ENCODE measurements at regions not wholly inside any gene's neighbourhood (a gene's known extent, or its start where the extent isn't known, plus 50 kb on each side); places are given as distances from the start of the nearest gene placed in this dataset.

- no peak for TF ChIP-seq CTCF (IDR thresholded peaks at IDR 0.05 in 2 of 3, conservative IDR thresholded peaks at IDR 0.05 in 1 of 3; ENCODE audit: borderline replicate concordance in 1 of 3, insufficient read depth in 1 of 3, low read depth in 2 of 3, low read length in 2 of 3)
- TF ChIP-seq POLR2A (IDR thresholded peaks at IDR 0.05; ENCODE audit: borderline replicate concordance, extremely low read depth, insufficient read depth, insufficient read length), result no peak
- no peak for TF ChIP-seq POLR2AphosphoS5 (IDR thresholded peaks at IDR 0.05; ENCODE audit: low read depth, low read length)
- TF ChIP-seq EZH2phosphoT487 (IDR thresholded peaks at IDR 0.05; ENCODE audit: borderline replicate concordance), result no peak
- TF ChIP-seq EZH2 (IDR thresholded peaks at IDR 0.05), result no peak
- no peak for TF ChIP-seq SP1 (IDR thresholded peaks at IDR 0.05; ENCODE audit: low read depth)
These were observed 401.2 kb upstream of the SOX11 start for GRCh38 chr2:5290900-5291546.
